ENCODE measurements at regions not wholly inside any gene's neighbourhood (a gene's known extent, or its start where the extent isn't known, plus 50 kb on each side); places are given as distances from the start of the nearest gene placed in this dataset.
"Not testable (repeated sequence)": the region's sequence is repeated elsewhere in the genome, so short reads cannot be mapped to it uniquely, and the experiment has no call there.

GRCh38 chr6:100322886-100323285, 141.8 kb downstream of the SIM1 start:
- DNase-seq (ENCODE audit: low read depth) = no peak

GRCh38 chr6:100320686-100321085, 144.0 kb downstream of the SIM1 start:
- DNase-seq (ENCODE audit: low read depth) = no peak

GRCh38 chr6:100317031-100317430, 147.7 kb downstream of the SIM1 start:
- DNase-seq (ENCODE audit: low read depth) = no peak

GRCh38 chr6:100314186-100314585, 150.5 kb downstream of the SIM1 start:
- DNase-seq (ENCODE audit: low read depth) = no peak

GRCh38 chr6:100311707-100312251, 152.9 kb downstream of the SIM1 start:
- DNase-seq (ENCODE audit: low read depth) = no peak

GRCh38 chr6:100309174-100309573, 155.5 kb downstream of the SIM1 start:
- no peak for DNase-seq (ENCODE audit: low read depth)

- no peak for DNase-seq (ENCODE audit: low read depth)
Observed at GRCh38 chr6:100307561-100307960, 157.2 kb downstream of the SIM1 start.

GRCh38 chr6:100305209-100305869, 159.4 kb downstream of the SIM1 start:
- DNase-seq (ENCODE audit: low read depth) = no peak

GRCh38 chr6:100304575-100304974, 160.1 kb downstream of the SIM1 start:
- DNase-seq (ENCODE audit: low read depth) = no peak

GRCh38 chr6:100301731-100302130, 163.0 kb downstream of the SIM1 start:
- DNase-seq (ENCODE audit: low read depth) = no peak

- no peak for DNase-seq (ENCODE audit: low read depth)
Observed at GRCh38 chr6:100300221-100300736, 164.4 kb downstream of the SIM1 start.

- DNase-seq (ENCODE audit: low read depth) = no peak
Observed at GRCh38 chr6:100296810-100297544, 167.7 kb downstream of the SIM1 start.

GRCh38 chr6:100295172-100295571, 169.5 kb downstream of the SIM1 start:
- DNase-seq (ENCODE audit: low read depth) = not testable (repeated sequence)

- DNase-seq (ENCODE audit: low read depth) = no peak
Observed at GRCh38 chr6:100289285-100289684, 175.4 kb downstream of the SIM1 start.

GRCh38 chr6:100288311-100288710, 176.4 kb downstream of the SIM1 start:
- no peak for DNase-seq (ENCODE audit: low read depth)

- DNase-seq (ENCODE audit: low read depth) = no peak
Observed at GRCh38 chr6:100283285-100283684, 181.4 kb downstream of the SIM1 start.

- no peak for DNase-seq (ENCODE audit: low read depth)
Observed at GRCh38 chr6:100281471-100281901, 183.2 kb downstream of the SIM1 start.

- DNase-seq (ENCODE audit: low read depth) = no peak
Observed at GRCh38 chr6:100276311-100277057, 188.2 kb downstream of the SIM1 start.

- DNase-seq (ENCODE audit: low read depth) = no peak
Observed at GRCh38 chr6:100274147-100274546, 190.6 kb downstream of the SIM1 start.

- no peak for DNase-seq (ENCODE audit: low read depth)
Observed at GRCh38 chr6:100271625-100272024, 193.1 kb downstream of the SIM1 start.

GRCh38 chr6:100271202-100271601, 193.5 kb downstream of the SIM1 start:
- DNase-seq (ENCODE audit: low read depth) = no peak

- no peak for DNase-seq (ENCODE audit: low read depth)
Observed at GRCh38 chr6:100269189-100269588, 195.5 kb downstream of the SIM1 start.
